ENCODE measurements at regions not wholly inside any gene's neighbourhood (a gene's known extent, or its start where the extent isn't known, plus 50 kb on each side); places are given as distances from the start of the nearest gene placed in this dataset.

DNA sequence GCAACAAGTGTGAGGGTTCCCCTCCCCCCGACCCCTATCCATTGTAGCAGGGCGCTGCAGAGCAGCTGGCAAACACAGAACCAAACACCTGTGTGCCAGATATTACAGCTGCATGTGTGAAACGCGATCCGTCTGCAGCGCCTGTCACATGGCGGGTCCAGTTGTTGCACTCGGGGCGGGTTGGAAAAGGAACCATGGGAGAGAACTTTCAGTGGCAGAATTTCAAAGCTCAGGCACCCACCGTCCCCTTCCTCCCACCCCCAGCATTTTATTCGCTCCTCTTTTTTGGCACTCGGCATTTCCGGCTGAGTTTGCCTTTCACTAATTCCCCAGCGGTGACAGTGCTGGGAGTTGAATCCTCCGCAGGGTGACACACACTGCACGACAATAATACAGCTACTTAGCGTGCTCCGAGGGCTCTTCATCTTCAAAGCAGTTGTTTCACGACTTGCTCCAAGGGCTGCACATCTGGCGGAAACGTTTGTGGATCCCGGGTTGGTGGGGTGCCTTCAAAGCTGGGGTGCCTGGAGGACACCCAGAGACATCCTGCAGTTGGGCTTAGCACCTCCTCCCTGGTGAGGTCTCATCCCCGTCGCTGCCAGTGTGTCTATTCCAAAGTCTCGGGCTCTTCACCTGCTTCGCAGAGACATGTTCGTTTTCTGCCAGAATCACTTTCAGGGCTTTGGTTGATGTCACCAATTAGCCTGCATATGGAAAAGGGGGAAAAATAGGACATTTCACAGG is 180.7 kb downstream of the ZBTB18 start:
- Histone ChIP-seq H3K27me3 (replicated peaks; ENCODE audit: control insufficient read depth, insufficient read depth, low read length) (no peaks in the 10 kb centered on the region), H3K4me1 (peaks cover 3% of the 10 kb centered on the region; the same call in 1 of the 2 replicates), H3K9me3 (no peaks in the 10 kb centered on the region), H3K4me3 (ENCODE audit: low read depth, low read length) (peak overlapping the region; percentile 38), H3K36me3 (ENCODE audit: control insufficient read depth, insufficient read depth, low read length) (no peaks in the 10 kb centered on the region)
- H3K9me3 Mint-ChIP-seq (ENCODE audit: unreplicated experiment) = peaks cover 5% of the 10 kb centered on the region
- H3K4me1 Mint-ChIP-seq (ENCODE audit: low read depth, unreplicated experiment) = peaks cover 6% of the 10 kb centered on the region
- H3K27ac Mint-ChIP-seq (ENCODE audit: unreplicated experiment) = no peak overlapping the region
- DNase-seq = peak in 1 of 2 experiments; percentile 31
- intact Hi-C loops (cut with micrococcal nuclease; ENCODE audit: unreplicated experiment) = loop anchor here (1.0 to 2.0 kb wide), 2 partner anchors 10 to 41 kb away; no protein-coding TSS in a partner anchor
- no peaks in the 10 kb centered on the region for H3K36me3 Mint-ChIP-seq (ENCODE audit: insufficient read depth, unreplicated experiment)
- H3K4me3 Mint-ChIP-seq (ENCODE audit: unreplicated experiment) = peak overlapping the region; percentile 77
- CTCF ChIA-PET = no interaction called here
- POLR2A ChIA-PET = no interaction called here
- no TSS peak for BruUV-seq (replicated peaks)
- no peak for TF ChIP-seq CTCF (IDR thresholded peaks at IDR 0.05; ENCODE audit: insufficient read depth in 1 of 2, low read depth in 1 of 2, low read length in 1 of 2, severe bottlenecking in 1 of 2, unreplicated experiment in 1 of 2)
- no peaks in the 10 kb centered on the region for H3K27me3 Mint-ChIP-seq (ENCODE audit: insufficient read depth, unreplicated experiment)

- BruUV-seq (replicated peaks) = no TSS peak
- TF ChIP-seq CTCF (IDR thresholded peaks at IDR 0.05; ENCODE audit: insufficient read depth in 1 of 2, low read depth in 1 of 2, low read length in 1 of 2, severe bottlenecking in 1 of 2, unreplicated experiment in 1 of 2) = no peak
- POLR2A ChIA-PET = no interaction called here
Observed at GRCh38 chr1:244234009-244234643, 183.0 kb downstream of the ZBTB18 start.

DNA sequence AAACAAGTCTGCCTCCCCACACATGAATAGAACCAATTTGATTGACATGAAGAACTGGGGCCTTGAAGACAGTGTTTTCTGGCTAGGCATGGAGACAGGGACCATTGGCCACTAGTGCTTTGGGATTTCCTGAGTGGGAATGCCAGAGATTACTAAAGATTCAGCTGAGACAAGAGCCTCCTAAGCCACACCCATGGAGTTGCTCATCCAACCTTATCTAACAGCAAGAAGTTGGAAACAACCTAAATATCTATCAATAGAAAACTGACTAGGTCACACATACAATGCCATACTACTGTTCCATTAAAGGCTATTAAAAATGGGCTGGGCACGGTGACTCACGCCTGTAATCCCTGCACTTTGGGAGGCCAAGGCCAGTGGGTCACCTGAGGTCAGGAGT is 184.1 kb downstream of the ZBTB18 start:
- Histone ChIP-seq H3K36me3 (ENCODE audit: control insufficient read depth, insufficient read depth, low read length) (no peaks in the 10 kb centered on the region), H3K9me3 (no peaks in the 10 kb centered on the region), H3K4me1 (peaks cover 3% of the 10 kb centered on the region; the same call in 1 of the 2 replicates), H3K4me3 (ENCODE audit: low read depth, low read length) (no peak overlapping the region), H3K27me3 (replicated peaks; ENCODE audit: control insufficient read depth, insufficient read depth, low read length) (no peaks in the 10 kb centered on the region)
- no peaks in the 10 kb centered on the region for H3K27me3 Mint-ChIP-seq (ENCODE audit: insufficient read depth, unreplicated experiment)
- peaks cover 9% of the 10 kb centered on the region for H3K9me3 Mint-ChIP-seq (ENCODE audit: unreplicated experiment)
- no peak for DNase-seq
- H3K27ac Mint-ChIP-seq (ENCODE audit: unreplicated experiment) = no peak overlapping the region
- no TSS peak for BruUV-seq (replicated peaks)
- H3K4me1 Mint-ChIP-seq (ENCODE audit: low read depth, unreplicated experiment) = peaks cover 15% of the 10 kb centered on the region
- H3K4me3 Mint-ChIP-seq (ENCODE audit: unreplicated experiment) = no peak overlapping the region
- POLR2A ChIA-PET = no interaction called here
- intact Hi-C loops (cut with micrococcal nuclease; ENCODE audit: unreplicated experiment) = no loop called here
- TF ChIP-seq CTCF (IDR thresholded peaks at IDR 0.05; ENCODE audit: insufficient read depth in 1 of 2, low read depth in 1 of 2, low read length in 1 of 2, severe bottlenecking in 1 of 2, unreplicated experiment in 1 of 2) = no peak
- CTCF ChIA-PET = no interaction called here
- H3K36me3 Mint-ChIP-seq (ENCODE audit: insufficient read depth, unreplicated experiment) = no peaks in the 10 kb centered on the region

More at GRCh38 chr1:244234009-244234643, 183.0 kb downstream of the ZBTB18 start:
- Histone ChIP-seq H3K4me1 (peaks cover 3% of the 10 kb centered on the region; the same call in 1 of the 2 replicates), H3K4me3 (ENCODE audit: low read depth, low read length) (no peak overlapping the region), H3K9me3 (no peaks in the 10 kb centered on the region), H3K27me3 (replicated peaks; ENCODE audit: control insufficient read depth, insufficient read depth, low read length) (no peaks in the 10 kb centered on the region), H3K36me3 (ENCODE audit: control insufficient read depth, insufficient read depth, low read length) (no peaks in the 10 kb centered on the region)
- intact Hi-C loops (cut with micrococcal nuclease; ENCODE audit: unreplicated experiment) = no loop called here
- no peak for DNase-seq
- Mint-ChIP-seq H3K27me3 (ENCODE audit: insufficient read depth, unreplicated experiment) (no peaks in the 10 kb centered on the region), H3K4me1 (ENCODE audit: low read depth, unreplicated experiment) (peaks cover 10% of the 10 kb centered on the region), H3K27ac (ENCODE audit: unreplicated experiment) (no peak overlapping the region), H3K9me3 (ENCODE audit: unreplicated experiment) (peaks cover 9% of the 10 kb centered on the region), H3K36me3 (ENCODE audit: insufficient read depth, unreplicated experiment) (no peaks in the 10 kb centered on the region), H3K4me3 (ENCODE audit: unreplicated experiment) (no peak overlapping the region)
- CTCF ChIA-PET = no interaction called here

All from Caco-2 (cell line).